ENCODE measurements at regions not wholly inside any gene's neighbourhood (a gene's known extent, or its start where the extent isn't known, plus 50 kb on each side); places are given as distances from the start of the nearest gene placed in this dataset.
A peak's percentile ranks its signal among the peaks of the same experiment; 100 is the strongest.

DNA sequence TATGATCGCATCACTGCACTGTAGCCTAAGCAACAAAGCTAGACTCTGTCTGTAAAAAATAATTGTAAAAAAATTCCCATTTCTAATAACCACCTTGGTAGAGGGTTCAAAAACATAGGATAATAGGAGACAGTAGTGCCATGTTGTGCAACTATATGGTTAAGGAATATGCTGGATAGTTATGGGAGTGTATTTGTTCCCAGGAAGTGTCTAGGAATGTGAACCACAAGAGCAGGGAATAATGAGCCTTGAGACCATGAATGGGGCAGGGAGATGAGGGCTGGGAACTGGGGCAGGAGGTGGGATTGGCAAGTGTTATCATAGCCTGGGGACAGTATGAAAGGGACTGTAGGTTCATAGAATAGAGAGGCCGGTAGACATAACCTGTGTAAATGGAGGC lies 50.4 kb downstream of the RUSC2 start:
- DNase-seq (ENCODE audit: low read depth, low spot score) = no peak

DNA sequence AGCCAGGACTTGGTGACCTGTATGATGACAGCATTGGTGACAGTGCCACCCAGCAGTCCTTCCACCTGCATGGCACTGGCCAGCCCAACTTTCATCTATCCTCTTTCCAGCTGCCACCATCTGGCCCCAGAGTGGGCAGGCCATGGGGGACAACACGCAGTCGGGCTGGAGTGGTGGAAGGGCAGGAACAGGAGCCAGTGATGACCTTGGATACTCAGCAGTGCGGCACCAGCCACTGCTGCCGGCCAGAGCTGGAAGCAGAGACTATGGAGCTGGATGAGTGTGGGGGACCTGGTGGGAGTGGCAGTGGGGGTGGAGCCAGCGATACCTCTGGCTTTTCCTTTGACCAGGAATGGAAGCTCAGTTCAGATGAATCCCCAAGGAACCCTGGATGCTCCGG lies 56.9 kb downstream of the RUSC2 start:
- no peak for DNase-seq (ENCODE audit: low read depth, low spot score)

DNA sequence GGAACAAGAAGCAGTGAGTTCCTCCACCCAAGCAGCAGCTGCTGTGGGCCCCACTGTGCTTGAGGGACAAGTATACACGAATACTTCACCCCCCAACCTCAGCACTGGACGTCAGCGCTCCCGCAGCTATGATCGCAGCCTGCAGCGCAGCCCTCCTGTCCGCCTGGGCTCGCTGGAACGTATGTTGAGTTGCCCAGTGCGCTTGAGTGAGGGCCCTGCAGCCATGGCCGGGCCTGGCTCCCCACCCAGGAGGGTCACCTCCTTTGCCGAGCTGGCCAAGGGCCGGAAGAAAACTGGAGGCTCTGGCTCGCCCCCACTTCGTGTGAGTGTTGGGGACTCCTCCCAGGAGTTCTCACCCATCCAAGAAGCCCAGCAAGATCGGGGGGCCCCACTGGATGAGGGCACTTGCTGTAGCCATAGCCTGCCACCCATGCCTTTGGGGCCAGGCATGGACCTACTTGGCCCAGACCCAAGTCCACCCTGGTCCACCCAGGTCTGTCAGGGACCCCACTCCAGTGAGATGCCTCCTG lies 57.1 kb upstream of the TESK1 start:
- DNase-seq (ENCODE audit: low read depth, low spot score) = no peak

DNA sequence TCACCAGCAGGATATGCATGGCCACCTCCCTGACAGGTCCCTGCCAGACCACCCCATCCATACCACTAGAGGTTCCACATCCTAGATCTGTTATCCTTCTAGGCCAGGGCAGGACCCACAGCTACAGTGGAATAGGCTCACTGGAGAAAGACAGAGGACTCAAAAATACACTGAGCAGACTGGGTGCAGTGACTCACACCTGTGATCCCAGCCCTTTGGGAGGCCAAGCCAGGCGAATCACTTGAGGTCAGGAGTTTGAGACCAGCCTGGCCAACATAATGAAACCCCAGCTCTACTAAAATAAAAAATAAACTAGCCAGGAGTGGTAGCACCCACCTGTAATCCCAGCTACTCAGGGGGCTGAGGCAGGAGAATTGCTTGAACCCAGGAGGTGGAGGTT lies 56.5 kb upstream of the TESK1 start:
- DNase-seq (ENCODE audit: low read depth, low spot score) = no peak

- no peak for DNase-seq (ENCODE audit: low read depth, low spot score)
These were observed 55.6 kb upstream of the TESK1 start for GRCh38 chr9:35549441-35549840.

DNA sequence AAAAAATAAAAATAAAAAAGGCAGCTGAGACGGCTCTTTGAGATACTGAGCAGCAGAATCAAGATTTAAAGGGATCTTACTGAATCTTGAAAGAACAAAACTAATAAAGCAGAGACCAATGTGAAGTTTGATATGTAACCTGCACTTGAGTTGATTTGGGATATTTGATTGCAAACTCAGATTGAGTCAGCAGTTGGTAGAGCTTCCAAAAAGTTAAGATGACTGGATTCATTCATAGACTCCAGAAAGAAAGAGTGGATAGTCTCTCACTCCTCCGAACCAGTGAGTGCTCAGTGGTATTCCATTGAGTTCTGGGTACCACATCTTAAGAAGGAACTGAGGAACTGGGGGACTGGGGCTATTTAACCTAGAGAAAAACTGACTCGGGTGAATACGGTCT lies 52.7 kb upstream of the TESK1 start:
- DNase-seq (ENCODE audit: low read depth, low spot score) = no peak

GRCh38 chr9:35552837-35553236 lies 52.2 kb upstream of the TESK1 start:
- no peak for DNase-seq (ENCODE audit: low read depth, low spot score)

DNA sequence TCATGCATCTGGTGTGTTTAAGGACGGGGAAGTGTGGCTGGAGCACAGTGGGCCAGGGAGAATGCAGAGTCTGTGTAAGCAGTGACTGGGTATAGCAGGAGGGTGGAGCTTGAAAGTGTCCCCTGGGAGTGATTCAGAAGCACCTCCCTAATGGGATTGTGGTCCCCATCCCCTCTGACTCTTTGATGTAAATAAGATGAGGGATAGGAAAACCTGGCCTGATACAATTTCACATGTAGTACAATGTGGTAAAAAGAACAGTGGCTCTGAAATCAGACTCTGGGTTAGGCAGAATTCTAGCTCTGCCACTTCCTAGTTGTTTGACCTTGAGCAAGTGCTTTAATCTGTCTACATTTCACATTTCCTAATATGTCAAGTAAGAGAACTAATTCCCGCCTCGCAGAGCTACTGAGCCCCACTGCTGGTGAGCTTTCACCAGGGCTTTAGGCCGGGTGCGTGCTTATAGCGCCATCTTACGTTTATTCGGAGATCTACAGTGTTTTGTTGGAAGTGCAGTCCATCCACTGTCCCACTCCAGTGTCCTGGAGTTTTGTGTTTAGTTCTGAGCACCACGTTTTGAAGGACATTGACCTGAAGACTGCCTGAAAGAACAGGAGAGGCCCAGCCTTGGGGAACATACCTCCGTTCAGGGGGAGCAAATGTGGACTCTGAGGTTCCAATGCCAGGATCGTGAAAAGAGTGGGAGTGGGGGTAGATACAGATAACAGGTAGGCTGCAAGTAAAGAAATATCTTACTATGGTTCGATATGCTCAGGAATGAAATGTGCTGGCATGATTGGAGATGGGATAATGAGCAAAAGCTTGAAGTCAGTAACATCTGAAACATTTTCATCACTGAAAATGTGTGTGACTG lies 51.2 kb upstream of the TESK1 start:
- peak; percentile 50 for DNase-seq (ENCODE audit: low read depth, low spot score)

GRCh38 chr9:35555246-35555701 lies 49.8 kb upstream of the TESK1 start:
- DNase-seq (ENCODE audit: low read depth, low spot score) = no peak

Measured in brain pericyte (primary cell).